Middle frontal gyrus (tissue), 1 donor: ENCODE measurements at regions not wholly inside any gene's neighbourhood (a gene's known extent, or its start where the extent isn't known, plus 50 kb on each side); places are given as distances from the start of the nearest gene placed in this dataset.

ENCODE experiments used
- DNase-seq: peaks from one replicate; pipeline ENCODE4 v3.0.0-alpha.2; 2015; ENCODE audit warnings: low spot score; ENCODE audit errors: extremely low spot score

DNA sequence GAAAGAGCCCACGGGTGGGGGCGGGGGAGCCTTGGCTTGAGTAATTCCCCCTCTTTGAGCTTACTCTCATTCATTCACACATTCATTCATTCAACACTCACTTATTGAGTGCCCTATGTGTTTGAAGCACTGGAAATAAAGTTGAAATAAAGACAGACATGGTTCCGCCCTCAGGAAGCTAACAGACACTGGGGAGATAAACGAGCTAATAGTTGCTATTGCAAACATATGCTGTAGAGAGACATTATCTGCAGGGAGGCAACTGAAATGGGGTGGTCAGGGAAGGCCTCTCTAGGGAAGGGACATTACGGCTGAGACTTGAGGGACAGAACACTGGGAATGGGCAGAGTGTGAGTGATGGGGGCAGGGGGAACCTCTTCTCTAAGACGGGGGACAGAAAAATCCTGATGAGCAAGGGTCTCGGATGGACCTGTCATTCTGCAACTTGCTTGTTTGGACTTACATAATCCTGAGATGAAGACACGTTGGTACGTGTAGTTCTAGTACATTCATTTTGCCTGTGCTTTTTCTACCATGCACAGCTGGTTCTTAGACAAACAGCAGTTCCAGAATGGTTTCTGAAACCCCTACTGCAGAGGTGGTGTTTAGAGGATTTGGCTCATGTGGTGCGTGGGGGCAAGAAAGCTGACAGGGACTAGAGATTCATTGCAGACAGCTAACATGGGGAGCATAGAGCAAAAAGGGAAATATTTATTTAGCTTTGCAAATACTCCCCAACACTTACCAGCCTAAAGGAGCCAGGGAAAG lies 71.1 kb upstream of the BLCAP start:
- peak; percentile 12 for DNase-seq

GRCh38 chr20:37598100-37598543 lies 70.4 kb upstream of the BLCAP start:
- DNase-seq = no peak

- no peak for DNase-seq
These were observed 69.3 kb upstream of the BLCAP start for GRCh38 chr20:37596890-37597536.

GRCh38 chr20:37596168-37596567 lies 68.5 kb upstream of the BLCAP start:
- DNase-seq = no peak

GRCh38 chr20:37593710-37594109 lies 66.0 kb upstream of the BLCAP start:
- DNase-seq = no peak

DNA sequence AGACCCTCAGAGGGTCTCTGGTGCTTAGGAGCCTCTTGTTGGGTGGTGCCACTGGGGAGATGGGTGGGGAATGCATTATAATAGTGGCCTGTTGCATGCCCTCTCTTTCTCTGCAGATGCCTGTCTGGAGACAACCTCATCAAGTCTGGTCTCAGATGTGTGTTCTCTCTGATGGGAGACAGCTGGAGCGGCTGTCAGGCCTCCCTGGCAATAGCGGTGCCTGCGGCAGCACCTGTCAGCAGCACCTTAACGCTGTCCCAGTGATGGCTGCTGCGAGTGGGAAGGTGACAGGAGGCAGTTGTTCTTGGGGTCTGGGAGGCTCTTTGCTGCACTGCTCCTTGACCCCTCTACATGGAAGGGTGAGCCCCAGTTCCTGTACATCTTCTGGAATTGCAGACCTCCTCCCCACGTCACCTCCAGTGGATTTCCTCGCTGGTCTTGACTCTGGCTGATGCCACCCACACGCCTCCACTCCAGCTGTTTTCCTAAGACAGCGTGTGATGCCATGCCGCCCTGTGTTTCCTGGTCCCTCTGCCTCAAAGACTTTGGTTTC lies 63.3 kb upstream of the BLCAP start:
- DNase-seq = no peak

DNA sequence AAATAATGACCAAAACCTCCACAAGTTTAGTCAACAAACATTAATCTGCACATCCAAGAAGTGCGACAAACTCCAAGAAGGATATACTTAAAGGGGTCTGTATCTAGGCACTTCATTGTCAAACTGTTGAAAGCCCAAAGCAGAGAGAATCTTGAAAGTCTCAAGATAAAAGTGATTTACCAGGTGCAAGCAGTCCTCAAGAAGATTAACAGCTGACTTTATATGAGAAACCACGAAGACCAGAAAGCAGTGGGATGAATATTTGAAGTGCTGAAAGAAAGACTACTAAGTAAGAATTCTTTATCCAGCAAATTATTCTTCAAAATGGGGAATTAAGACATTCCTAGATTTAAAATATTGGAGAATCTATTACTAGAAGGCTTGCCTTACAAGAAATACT lies 58.4 kb upstream of the BLCAP start:
- no peak for DNase-seq

DNA sequence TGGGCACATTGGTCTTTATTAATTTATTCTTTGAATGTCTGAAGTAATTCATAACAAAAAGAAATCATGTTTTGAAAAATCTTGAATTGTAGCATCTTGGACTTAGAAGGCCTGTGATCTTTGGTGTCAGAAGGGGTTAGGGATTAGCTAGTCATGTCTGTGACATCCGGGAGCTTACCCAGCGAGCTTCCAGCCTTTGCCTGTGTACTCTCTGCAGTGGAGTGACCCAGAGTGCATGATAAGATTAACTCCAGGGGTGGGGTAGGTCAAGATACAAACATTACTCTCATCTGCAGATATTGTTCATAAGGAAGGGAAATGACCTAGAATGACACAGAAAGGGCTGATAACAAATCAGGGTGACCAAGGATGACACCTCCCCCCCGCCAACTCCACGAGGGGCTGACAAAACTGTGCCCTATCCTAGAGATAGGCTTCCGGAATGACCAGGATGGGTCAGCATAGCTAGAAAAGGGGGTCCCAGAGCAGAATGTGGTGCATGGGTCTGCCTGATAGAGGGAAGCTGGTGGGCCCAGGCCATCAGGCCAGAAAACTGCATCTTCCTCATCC lies 56.6 kb upstream of the BLCAP start:
- no peak for DNase-seq

GRCh38 chr20:37581246-37581645 lies 53.6 kb upstream of the BLCAP start:
- no peak for DNase-seq

DNA sequence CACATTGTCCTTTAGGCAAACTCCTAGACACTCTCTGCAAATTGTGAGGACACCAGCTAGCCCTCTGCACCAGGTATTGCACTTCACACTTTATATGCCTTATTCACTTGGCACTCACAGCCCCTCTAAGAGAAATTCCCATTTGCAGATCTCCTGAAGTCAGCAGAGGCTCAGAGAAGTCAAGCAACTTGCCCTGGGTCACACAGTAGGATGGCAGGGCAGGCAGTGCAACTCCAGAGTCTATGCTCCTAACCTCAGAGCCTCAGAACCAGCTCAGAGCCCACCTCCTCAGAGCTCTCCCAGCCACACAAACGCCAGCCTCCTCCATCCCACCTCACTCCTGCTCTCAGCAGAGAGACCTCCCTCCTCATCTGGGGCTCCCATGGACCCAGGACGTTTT lies 52.4 kb upstream of the BLCAP start:
- no peak for DNase-seq

DNA sequence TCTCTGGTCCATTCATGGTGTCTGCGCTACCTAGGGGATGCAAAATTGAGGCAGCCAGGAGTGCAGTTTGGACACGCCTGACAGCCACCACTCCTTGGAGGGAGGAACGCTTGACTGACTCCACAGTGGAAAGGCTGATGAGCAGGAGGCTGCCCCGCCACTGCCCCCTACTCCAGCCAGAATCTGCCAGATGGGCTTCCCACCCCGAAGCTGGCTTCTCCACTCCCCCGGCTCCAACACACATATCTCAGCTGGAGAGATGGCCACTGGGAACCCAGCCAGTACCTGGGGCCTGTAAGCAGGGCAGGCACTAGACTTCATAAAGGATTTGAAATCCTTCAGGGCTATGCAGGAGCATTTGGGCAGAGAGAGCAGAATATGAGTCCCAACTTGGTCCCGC lies 51.4 kb upstream of the BLCAP start:
- DNase-seq = no peak

DNA sequence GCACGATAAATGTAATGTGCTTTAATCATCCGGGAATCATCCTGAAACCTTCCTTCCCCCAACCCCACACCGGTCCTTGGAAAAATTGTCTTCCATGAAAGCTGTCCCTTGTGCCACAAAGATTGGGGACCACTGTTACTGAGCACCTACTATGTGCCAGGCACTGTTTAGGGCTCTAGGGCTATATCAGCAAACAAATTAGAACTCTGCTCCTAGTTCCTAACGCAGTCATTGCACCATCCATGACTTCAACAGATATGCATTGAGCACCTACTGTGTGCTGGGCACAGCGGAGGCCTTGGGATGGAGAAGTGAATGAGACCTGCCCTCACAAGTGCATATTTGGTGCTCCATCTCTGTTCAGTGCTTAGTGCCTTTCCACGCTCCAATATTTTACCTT lies 50.3 kb upstream of the BLCAP start:
- DNase-seq = no peak
